ENCODE measurements at regions not wholly inside any gene's neighbourhood (a gene's known extent, or its start where the extent isn't known, plus 50 kb on each side); places are given as distances from the start of the nearest gene placed in this dataset.

GRCh38 chr10:4655406-4655805, 170.6 kb upstream of the AKR1E2 start (continued):
- TF ChIP-seq ETV6 (IDR thresholded peaks at IDR 0.05; ENCODE audit: borderline replicate concordance in 1 of 2, low read depth in 2 of 2, low read length in 1 of 2) (no peak), ETV6 (CRISPR knock-in tag; IDR thresholded peaks at IDR 0.05; ENCODE audit: borderline replicate concordance) (no peak)

- Histone ChIP-seq H3K4me1 (replicated peaks in 1 of 2; ENCODE audit: control insufficient read depth in 2 of 2, insufficient read depth in 2 of 2, low read length in 2 of 2) (no peaks in the 10 kb centered on the region), H3K4me3 (no peak overlapping the region), H3K27me3 (ENCODE audit: control insufficient read depth in 2 of 2, insufficient read depth in 2 of 2, low read length in 2 of 2) (peaks cover 0 to 6% of the 10 kb centered on the region in 2 experiments; a peak in 2 of 5 replicates), H3K36me3 (ENCODE audit: control insufficient read depth, insufficient read depth, low read length) (no peaks in the 10 kb centered on the region), H2AFZ (ENCODE audit: low read depth, low read length) (no peak overlapping the region), H4K20me1 (replicated peaks; ENCODE audit: control insufficient read depth, insufficient read depth, low read length) (no peaks in the 10 kb centered on the region), H3K27ac (ENCODE audit: extremely low read depth, low read depth, low read length) (no peak overlapping the region), H3K4me2 (ENCODE audit: insufficient read depth, low read length) (no peak overlapping the region), H3K9me1 (ENCODE audit: control insufficient read depth, insufficient read depth, low read length) (no peaks in the 10 kb centered on the region), H3K79me2 (ENCODE audit: control insufficient read depth, insufficient read depth, low read length) (no peaks in the 10 kb centered on the region), H3K9ac (ENCODE audit: insufficient read depth in 1 of 2, low read depth in 2 of 2, low read length in 2 of 2) (no peak overlapping the region), H3K9me3 (replicated peaks; ENCODE audit: control insufficient read depth, insufficient read depth, low read depth, low read length) (no peaks in the 10 kb centered on the region)
- in situ Hi-C loops (cut with MboI): no loop called here
- ChIA-PET POLR2A (no interaction called here), CTCF (ENCODE audit: low intra/inter-chr PET ratio) (no interaction called here)
- FAIRE-seq: no peak
- BruUV-seq (replicated peaks): no TSS peak
- DNase-seq (ENCODE audit: extremely low read depth in 1 of 4, low spot score in 3 of 4): no peak
- intact Hi-C loops (cut with micrococcal nuclease): loop anchor here (10.0 kb wide), 2 partner anchors 460 to 1420 kb away; no protein-coding TSS in a partner anchor
- ATAC-seq: no peak
- WGBS (ENCODE audit: insufficient coverage, low coverage, missing lambda C conversion rate): 0% methylated on average over 2 of the region's 2 CpGs
- TF ChIP-seq SUPT5H (IDR thresholded peaks at IDR 0.05): no peak
- no peak for TF ChIP-seq ZNF175 (CRISPR knock-in tag; IDR thresholded peaks at IDR 0.05; ENCODE audit: low read depth)
- no peak for TF ChIP-seq ZNF408 (CRISPR knock-in tag; IDR thresholded peaks at IDR 0.05; ENCODE audit: low read depth)
- TF ChIP-seq TAF1 (IDR thresholded peaks at IDR 0.05; ENCODE audit: control insufficient read depth, extremely low read depth, insufficient read depth, low read length, severe bottlenecking): no peak
- no peak for TF ChIP-seq ZNF696 (CRISPR knock-in tag; conservative IDR thresholded peaks at IDR 0.05)
- no peak for TF ChIP-seq RBM25 (IDR thresholded peaks at IDR 0.05; ENCODE audit: low read depth, low read length, severe bottlenecking)
- no peak for TF ChIP-seq SP2 (IDR thresholded peaks at IDR 0.05; ENCODE audit: extremely low read depth, low read depth, low read length, poor library complexity, severe bottlenecking)
- TF ChIP-seq FOXO4 (CRISPR knock-in tag; IDR thresholded peaks at IDR 0.05): no peak
- no peak for TF ChIP-seq RBM22 (IDR thresholded peaks at IDR 0.05; ENCODE audit: low read depth, low read length, poor library complexity, severe bottlenecking)
- TF ChIP-seq YY1 (IDR thresholded peaks at IDR 0.05; ENCODE audit: borderline replicate concordance in 1 of 3, control insufficient read depth in 1 of 3, extremely low read depth in 1 of 3, insufficient read depth in 3 of 3, insufficient read length in 1 of 3, insufficient replicate concordance in 2 of 3, low read depth in 1 of 3, low read length in 2 of 3): no peak
- TF ChIP-seq ZNF324 (CRISPR knock-in tag; IDR thresholded peaks at IDR 0.05): no peak
- no peak for TF ChIP-seq CBX3 (IDR thresholded peaks at IDR 0.05; ENCODE audit: borderline replicate concordance in 1 of 2, low read length in 2 of 2)
- no peak for TF ChIP-seq PKNOX1 (IDR thresholded peaks at IDR 0.05)
Observed at GRCh38 chr10:4654496-4654895, 171.5 kb upstream of the AKR1E2 start.

Data from K562 (cell line).